IMR-90 (cell line): ENCODE measurements at regions not wholly inside any gene's neighbourhood (a gene's known extent, or its start where the extent isn't known, plus 50 kb on each side); places are given as distances from the start of the nearest gene placed in this dataset.

Experiments
- ATAC-seq: fragments of 200-7000 bp; cut with Tn5 transposase; 2 replicates; pipeline ENCODE4 v1.9.1; 2020; ENCODE audit warnings: low read depth, mild to moderate bottlenecking, moderate library complexity
- BruUV-seq: library from RNA; stranded (reverse); fragments of 400-500 nt; replicated peaks from 2 replicates; lab custom pipeline; 2021; lab: Mats Ljungman, UMichigan
- CTCF ChIA-PET: fragments of 300-600 bp; formaldehyde crosslinking; extraction: SDS; loops from one replicate; lab custom pipeline; 2021; ENCODE audit warnings: antibody characterized with exemption; lab: Yijun Ruan, JAX
- POLR2A ChIA-PET: fragments of 300-600 bp; sonication (Branson Sonifier 250); formaldehyde crosslinking; loops from one replicate; lab custom pipeline; 2022; ENCODE audit warnings: antibody characterized with exemption; ENCODE audit not compliant: unreplicated experiment; lab: Charles Lee
- DNase-seq: peaks from one replicate; pipeline ENCODE4 v3.0.0; 2013
- H2AFZ ChIP-seq: replicated peaks from 2 replicates; pipeline ENCODE3; 2013; ENCODE audit warnings: low read length, mild to moderate bottlenecking; ENCODE audit not compliant: poor library complexity
- H2AK5ac ChIP-seq: 2 replicates; pipeline ENCODE4 v1.6.1; 2013; ENCODE audit warnings: low read depth, low read length, inconsistent platforms
- H2AK9ac ChIP-seq: replicated peaks from 2 replicates; pipeline ENCODE3; 2013; ENCODE audit warnings: mild to moderate bottlenecking, low read depth, low read length, moderate library complexity; ENCODE audit not compliant: poor library complexity
- H2BK120ac ChIP-seq: 2 replicates; pipeline ENCODE4 v1.6.1; 2013; ENCODE audit warnings: low read depth, low read length, inconsistent platforms
- H2BK15ac ChIP-seq: 3 replicates; pipeline ENCODE4 v1.6.1; 2013; ENCODE audit warnings: low read depth, low read length, inconsistent platforms
- H2BK20ac ChIP-seq: 2 replicates; pipeline ENCODE4 v1.6.1; 2013; ENCODE audit warnings: low read depth, mild to moderate bottlenecking, inconsistent platforms, low read length, moderate library complexity
- H2BK5ac ChIP-seq: 2 replicates; pipeline ENCODE4 v1.6.1; 2013; ENCODE audit warnings: mild to moderate bottlenecking, low read depth, low read length, inconsistent platforms; ENCODE audit not compliant: poor library complexity, severe bottlenecking
- H3K14ac ChIP-seq: replicated peaks from 2 replicates; pipeline ENCODE4 v1.6.1; 2013; ENCODE audit warnings: low read depth, low read length, inconsistent platforms
- H3K18ac ChIP-seq: 2 replicates; pipeline ENCODE4 v1.6.1; 2013; ENCODE audit warnings: low read depth, low read length, control low read depth
- H3K23ac ChIP-seq: 2 replicates; pipeline ENCODE4 v1.6.1; 2013; ENCODE audit warnings: low read depth, low read length, inconsistent platforms
- H3K27ac ChIP-seq: 2 replicates; pipeline ENCODE4 v1.5.1; 2013; ENCODE audit warnings: mild to moderate bottlenecking, control low read depth, low read length; ENCODE audit not compliant: insufficient read depth
- H3K27me3 ChIP-seq: 2 replicates; pipeline ENCODE4 v1.6.1; 2013; ENCODE audit warnings: low read length; ENCODE audit not compliant: control insufficient read depth, insufficient read depth
- H3K36me3 ChIP-seq: 2 replicates; pipeline ENCODE4 v1.6.1; 2013; ENCODE audit warnings: low read length, mixed read lengths; ENCODE audit not compliant: control insufficient read depth, insufficient read depth
- H3K4ac ChIP-seq: 2 replicates; pipeline ENCODE4 v1.6.1; 2013; ENCODE audit warnings: low read depth, low read length, inconsistent platforms
- H3K4me1 ChIP-seq: 2 replicates; pipeline ENCODE4 v1.6.1; 2013; ENCODE audit warnings: low read length, mixed read lengths; ENCODE audit not compliant: control insufficient read depth, insufficient read depth
- H3K4me2 ChIP-seq: 2 replicates; pipeline ENCODE4 v1.6.1; 2013; ENCODE audit warnings: low read depth, mild to moderate bottlenecking, control low read depth, low read length, moderate library complexity
- H3K4me3 ChIP-seq: 2 replicates; pipeline ENCODE4 v1.5.1; 2013; ENCODE audit warnings: low read depth, mild to moderate bottlenecking, control low read depth, low read length, moderate library complexity; ENCODE audit not compliant: insufficient read depth
- H3K56ac ChIP-seq: 2 replicates; pipeline ENCODE4 v1.6.1; 2013; ENCODE audit warnings: low read length, inconsistent platforms; ENCODE audit not compliant: insufficient read depth; ENCODE audit errors: extremely low read depth
- H3K79me1 ChIP-seq, 2 experiments: 2 replicates each; pipeline ENCODE4 v1.6.1; 2013; ENCODE audit warnings: low read length in 2 of 2, inconsistent platforms in 1 of 2, low read depth in 1 of 2
- H3K9ac ChIP-seq: 2 replicates; pipeline ENCODE4 v1.6.1; 2013; ENCODE audit warnings: low read depth, low read length, control low read depth
- H3K9me1 ChIP-seq: 2 replicates; pipeline ENCODE4 v1.6.1; 2013; ENCODE audit warnings: low read length, inconsistent platforms; ENCODE audit not compliant: insufficient read depth
- H3K9me3 ChIP-seq: 2 replicates; pipeline ENCODE4 v1.6.1; 2013; ENCODE audit warnings: low read length; ENCODE audit not compliant: control insufficient read depth, insufficient read depth
- H4K20me1 ChIP-seq: 2 replicates; pipeline ENCODE4 v1.6.1; 2013; ENCODE audit warnings: low read length, inconsistent platforms; ENCODE audit not compliant: insufficient read depth
- H4K5ac ChIP-seq: 2 replicates; pipeline ENCODE4 v1.6.1; 2013; ENCODE audit warnings: mild to moderate bottlenecking, low read depth, low read length, control low read depth
- H4K8ac ChIP-seq, 2 experiments: 2 replicates each; pipeline ENCODE4 v1.6.1; 2013; ENCODE audit warnings: low read depth in 2 of 2, low read length in 2 of 2, control low read depth in 1 of 2, inconsistent platforms in 1 of 2
- H4K91ac ChIP-seq: 2 replicates; pipeline ENCODE4 v1.6.1; 2013; ENCODE audit warnings: low read depth, low read length, inconsistent platforms; ENCODE audit not compliant: insufficient read depth
- CHD1 ChIP-seq: IDR thresholded peaks from 2 replicates; pipeline ENCODE4 v1.6.1; 2012; ENCODE audit warnings: low read depth, low read length, improper control_type of control experiment
- CTCF ChIP-seq: conservative IDR thresholded peaks from 2 replicates; pipeline ENCODE4 v1.5.1; 2012; ENCODE audit warnings: mild to moderate bottlenecking, low read depth, low read length, improper control_type of control experiment
- ELK1 ChIP-seq: fragments of 150-350 bp; IDR thresholded peaks from 2 replicates; pipeline ENCODE4 v1.6.1; 2016; ENCODE audit warnings: low read depth, mild to moderate bottlenecking, low read length, moderate library complexity, borderline replicate concordance
- RAD21 ChIP-seq: IDR thresholded peaks from 2 replicates; pipeline ENCODE4 v1.6.1; 2012; ENCODE audit warnings: low read length, improper control_type of control experiment
- SMC3 ChIP-seq: fragments of 150-350 bp; IDR thresholded peaks from 2 replicates; pipeline ENCODE4 v1.6.1; 2016; ENCODE audit warnings: low read depth, mild to moderate bottlenecking, antibody characterized with exemption, low read length, moderate library complexity
- WGBS, 2 experiments: methylation state at CpG; one replicate each; pipeline versions ENCODE4 v1.1.5 to v1.1.7; 2013; ENCODE audit warnings: missing lambda C conversion rate in 2 of 2; ENCODE audit not compliant: insufficient read length in 1 of 2; ENCODE audit errors: extremely low coverage in 2 of 2; 5-methylcytosine and 5-hydroxymethylcytosine counted together
- dilution Hi-C: fragments of 300-500 bp; cut with HindIII; formaldehyde crosslinking; loops from one replicate; pipeline ENCODE4 v1.14.3; 2018; ENCODE audit warnings: low sequenced_read_pairs; ENCODE audit not compliant: unreplicated experiment
- in situ Hi-C: fragments of 300-500 bp; cut with MboI; formaldehyde crosslinking; loops from 3 replicates; pipeline ENCODE4 v1.14.3; 2019; ENCODE audit warnings: low sequenced_read_pairs, inconsistent platforms, mixed read lengths
- intact Hi-C: fragments of 100-400 bp; cut with micrococcal nuclease; formaldehyde crosslinking; loops from 2 replicates; pipeline ENCODE4 v1.10.0; 2022

GRCh38 chr11:69909561-69910518, 90.6 kb upstream of the FGF3 start:
- no TSS peak for BruUV-seq
- dilution Hi-C loops, result loop anchor here (25.0 kb wide), 1 partner anchor 252 kb away; no protein-coding TSS in a partner anchor
- Histone ChIP-seq H2AK5ac (0 out of 2 replicates have a peak overlapping the region, but pooled peaks have one; percentile 62), H3K4ac (peak overlapping the region; percentile 42; the same call in 1 of the 2 replicates), H2AFZ (peak overlapping the region; percentile 40), H3K9ac (no peak overlapping the region), H4K8ac (no peak overlapping the region), H3K23ac (no peak overlapping the region), H2BK15ac (no peak overlapping the region), H3K4me1 (no peaks in the 10 kb centered on the region), H3K18ac (no peak overlapping the region), H3K14ac (no peak overlapping the region), H3K9me1 (peaks cover 4% of the 10 kb centered on the region; the same call in 1 of the 2 replicates), H2BK5ac (no peak overlapping the region), H3K9me3 (no peaks in the 10 kb centered on the region), H2BK20ac (no peak overlapping the region; the same call in 1 of the 2 replicates), H4K91ac (no peak overlapping the region), H4K5ac (no peak overlapping the region), H3K4me2 (no peak overlapping the region), H3K79me1 (no peaks in the 10 kb centered on the region), H3K27ac (no peak overlapping the region), H3K36me3 (no peaks in the 10 kb centered on the region), H4K20me1 (no peaks in the 10 kb centered on the region), H2AK9ac (peak overlapping the region; percentile 1), H3K4me3 (no peak overlapping the region), H3K27me3 (peaks cover 3% of the 10 kb centered on the region; the same call in 1 of the 2 replicates), H2BK120ac (peak overlapping the region; percentile 36), H3K56ac (no peak overlapping the region)
- DNase-seq (no peak), ATAC-seq (peak; percentile 21; the same call in 1 of the 2 replicates)
- 42% methylated on average over 9 of the region's 28 CpGs; no CpG with 5 or more reads in 1 of the 2 experiments for WGBS, 2 experiments
- in situ Hi-C loops, result loop anchor here (5.0 kb wide), 1 partner anchor 282 kb away; no protein-coding TSS in a partner anchor
- TF ChIP-seq CTCF (peak; percentile 50), CHD1 (no peak), SMC3 (peak; percentile 52), ELK1 (no peak), RAD21 (peak; percentile 44)
- POLR2A ChIA-PET, result interaction anchor here (0.5 kb wide), 1 partner anchor 219 kb away, joined by 8 read pairs; no protein-coding TSS in a partner anchor
- intact Hi-C loops, result loop anchor here (1.0 kb wide), 1 partner anchor 281 kb away; no protein-coding TSS in a partner anchor
- CTCF ChIA-PET, result interaction anchor here (0.6 to 1.5 kb wide), 3 partner anchors 13 to 207 kb away, joined by 3 to 4 read pairs (median 4); no protein-coding TSS in a partner anchor
